SK-N-SH (cell line): ENCODE measurements at regions not wholly inside any gene's neighbourhood (a gene's known extent, or its start where the extent isn't known, plus 50 kb on each side); places are given as distances from the start of the nearest gene placed in this dataset.

Source experiments
- NRF1 ChIP-seq: IDR thresholded peaks from 2 replicates; pipeline ENCODE4 v1.6.1; 2012; ENCODE audit warnings: low read depth, mild to moderate bottlenecking, low read length
- POLR2AphosphoS5 ChIP-seq: IDR thresholded peaks from 2 replicates; pipeline ENCODE4 v1.6.1; 2012; ENCODE audit warnings: low read depth, low read length

- TF ChIP-seq NRF1, result no peak
- no peak for TF ChIP-seq POLR2AphosphoS5
These were observed 97.6 kb downstream of the MTX3 start for GRCh38 chr5:79893485-79893884.
